GM12878 (cell line): ENCODE measurements at regions not wholly inside any gene's neighbourhood (a gene's known extent, or its start where the extent isn't known, plus 50 kb on each side); places are given as distances from the start of the nearest gene placed in this dataset.

ENCODE experiments used
- CREB1 ChIP-seq: IDR thresholded peaks from 2 replicates; pipeline ENCODE4 v1.6.1; 2012; ENCODE audit warnings: low read depth, mild to moderate bottlenecking, inconsistent platforms
- ESRRA ChIP-seq: IDR thresholded peaks from 2 replicates; pipeline ENCODE4 v1.6.1; 2012; ENCODE audit warnings: mild to moderate bottlenecking, low read length, improper control_type of control experiment
- ETV6 ChIP-seq, 2 experiments: fragments of 450-650 bp in 1 of 2; IDR thresholded peaks in 1 of 2; conservative IDR thresholded peaks in 1 of 2; 2 replicates each; pipeline ENCODE4 v1.6.1; 2014; ENCODE audit warnings: antibody characterized with exemption in 1 of 2, borderline replicate concordance in 1 of 2, low read depth in 1 of 2, mild to moderate bottlenecking in 1 of 2, moderate library complexity in 1 of 2
- KLF5 ChIP-seq: fragments of 450-650 bp; IDR thresholded peaks from 2 replicates; pipeline ENCODE4 v1.6.1; 2014; ENCODE audit warnings: mild to moderate bottlenecking; ENCODE audit not compliant: partially characterized antibody
- SMC3 ChIP-seq: IDR thresholded peaks from 2 replicates; pipeline ENCODE4 v1.6.1; 2011; ENCODE audit warnings: low read length, improper control_type of control experiment, borderline replicate concordance
- SREBF1 ChIP-seq: IDR thresholded peaks from 2 replicates; pipeline ENCODE4 v1.6.1; 2012; ENCODE audit warnings: mild to moderate bottlenecking, low read length
- STAT3 ChIP-seq: IDR thresholded peaks from 2 replicates; pipeline ENCODE4 v1.6.1; 2011; ENCODE audit warnings: low read depth, low read length, improper control_type of control experiment
- TAF1 ChIP-seq: IDR thresholded peaks from 2 replicates; pipeline ENCODE4 v1.6.1; 2011; ENCODE audit warnings: mild to moderate bottlenecking, low read depth, low read length, borderline replicate concordance
- TBL1XR1 ChIP-seq: IDR thresholded peaks from 2 replicates; pipeline ENCODE4 v1.6.1; 2012; ENCODE audit warnings: low read depth, low read length, improper control_type of control experiment
- YY1 ChIP-seq: IDR thresholded peaks from 2 replicates; pipeline ENCODE4 v1.6.1; 2011; ENCODE audit warnings: low read depth, mild to moderate bottlenecking, low read length
- TF ChIP-seq, protein P1 (sequence below): IDR thresholded peaks from 2 replicates; pipeline ENCODE4 v1.6.1; 2012; ENCODE audit warnings: mild to moderate bottlenecking, low read depth, low read length
- TF ChIP-seq, protein P2 (sequence below): IDR thresholded peaks from 2 replicates; pipeline ENCODE4 v1.6.1; 2012; ENCODE audit warnings: low read depth, low read length, improper control_type of control experiment
- TF ChIP-seq, protein P3 (sequence below): fragments of 450-650 bp; IDR thresholded peaks from 2 replicates; pipeline ENCODE4 v1.6.1; 2018; ENCODE audit warnings: mild to moderate bottlenecking, low read depth, moderate library complexity; ENCODE audit not compliant: partially characterized antibody
- TF ChIP-seq, protein P4 (sequence below): fragments of 450-650 bp; IDR thresholded peaks from 2 replicates; pipeline ENCODE4 v1.6.1; 2017; ENCODE audit warnings: low read depth, mild to moderate bottlenecking, moderate library complexity

DNA sequence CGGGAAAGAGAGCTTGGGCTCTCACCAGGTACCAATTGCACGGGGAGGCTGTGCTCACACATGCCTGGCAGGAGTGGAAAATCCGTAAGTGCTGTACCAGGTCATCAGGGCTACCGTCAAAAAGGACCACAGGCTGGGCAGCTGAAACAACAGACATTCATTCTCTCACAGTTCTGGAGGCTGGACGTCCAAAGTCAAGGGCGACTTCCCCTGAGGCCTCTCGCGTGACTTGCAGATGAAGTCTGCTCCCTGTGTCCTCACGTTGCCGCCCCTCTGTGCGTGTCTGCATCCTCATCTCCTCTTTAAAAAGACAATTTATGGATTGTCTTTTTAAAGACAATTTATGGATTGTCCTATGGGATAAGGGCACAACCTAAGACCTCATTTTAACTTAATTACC lies 73.8 kb upstream of the FZD10 start (continued):
- TF ChIP-seq, protein P1, sequence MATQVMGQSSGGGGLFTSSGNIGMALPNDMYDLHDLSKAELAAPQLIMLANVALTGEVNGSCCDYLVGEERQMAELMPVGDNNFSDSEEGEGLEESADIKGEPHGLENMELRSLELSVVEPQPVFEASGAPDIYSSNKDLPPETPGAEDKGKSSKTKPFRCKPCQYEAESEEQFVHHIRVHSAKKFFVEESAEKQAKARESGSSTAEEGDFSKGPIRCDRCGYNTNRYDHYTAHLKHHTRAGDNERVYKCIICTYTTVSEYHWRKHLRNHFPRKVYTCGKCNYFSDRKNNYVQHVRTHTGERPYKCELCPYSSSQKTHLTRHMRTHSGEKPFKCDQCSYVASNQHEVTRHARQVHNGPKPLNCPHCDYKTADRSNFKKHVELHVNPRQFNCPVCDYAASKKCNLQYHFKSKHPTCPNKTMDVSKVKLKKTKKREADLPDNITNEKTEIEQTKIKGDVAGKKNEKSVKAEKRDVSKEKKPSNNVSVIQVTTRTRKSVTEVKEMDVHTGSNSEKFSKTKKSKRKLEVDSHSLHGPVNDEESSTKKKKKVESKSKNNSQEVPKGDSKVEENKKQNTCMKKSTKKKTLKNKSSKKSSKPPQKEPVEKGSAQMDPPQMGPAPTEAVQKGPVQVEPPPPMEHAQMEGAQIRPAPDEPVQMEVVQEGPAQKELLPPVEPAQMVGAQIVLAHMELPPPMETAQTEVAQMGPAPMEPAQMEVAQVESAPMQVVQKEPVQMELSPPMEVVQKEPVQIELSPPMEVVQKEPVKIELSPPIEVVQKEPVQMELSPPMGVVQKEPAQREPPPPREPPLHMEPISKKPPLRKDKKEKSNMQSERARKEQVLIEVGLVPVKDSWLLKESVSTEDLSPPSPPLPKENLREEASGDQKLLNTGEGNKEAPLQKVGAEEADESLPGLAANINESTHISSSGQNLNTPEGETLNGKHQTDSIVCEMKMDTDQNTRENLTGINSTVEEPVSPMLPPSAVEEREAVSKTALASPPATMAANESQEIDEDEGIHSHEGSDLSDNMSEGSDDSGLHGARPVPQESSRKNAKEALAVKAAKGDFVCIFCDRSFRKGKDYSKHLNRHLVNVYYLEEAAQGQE = no peak
- TF ChIP-seq TBL1XR1 = no peak
- TF ChIP-seq, protein P2, sequence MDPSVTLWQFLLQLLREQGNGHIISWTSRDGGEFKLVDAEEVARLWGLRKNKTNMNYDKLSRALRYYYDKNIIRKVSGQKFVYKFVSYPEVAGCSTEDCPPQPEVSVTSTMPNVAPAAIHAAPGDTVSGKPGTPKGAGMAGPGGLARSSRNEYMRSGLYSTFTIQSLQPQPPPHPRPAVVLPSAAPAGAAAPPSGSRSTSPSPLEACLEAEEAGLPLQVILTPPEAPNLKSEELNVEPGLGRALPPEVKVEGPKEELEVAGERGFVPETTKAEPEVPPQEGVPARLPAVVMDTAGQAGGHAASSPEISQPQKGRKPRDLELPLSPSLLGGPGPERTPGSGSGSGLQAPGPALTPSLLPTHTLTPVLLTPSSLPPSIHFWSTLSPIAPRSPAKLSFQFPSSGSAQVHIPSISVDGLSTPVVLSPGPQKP = no peak
- TF ChIP-seq, protein P3, sequence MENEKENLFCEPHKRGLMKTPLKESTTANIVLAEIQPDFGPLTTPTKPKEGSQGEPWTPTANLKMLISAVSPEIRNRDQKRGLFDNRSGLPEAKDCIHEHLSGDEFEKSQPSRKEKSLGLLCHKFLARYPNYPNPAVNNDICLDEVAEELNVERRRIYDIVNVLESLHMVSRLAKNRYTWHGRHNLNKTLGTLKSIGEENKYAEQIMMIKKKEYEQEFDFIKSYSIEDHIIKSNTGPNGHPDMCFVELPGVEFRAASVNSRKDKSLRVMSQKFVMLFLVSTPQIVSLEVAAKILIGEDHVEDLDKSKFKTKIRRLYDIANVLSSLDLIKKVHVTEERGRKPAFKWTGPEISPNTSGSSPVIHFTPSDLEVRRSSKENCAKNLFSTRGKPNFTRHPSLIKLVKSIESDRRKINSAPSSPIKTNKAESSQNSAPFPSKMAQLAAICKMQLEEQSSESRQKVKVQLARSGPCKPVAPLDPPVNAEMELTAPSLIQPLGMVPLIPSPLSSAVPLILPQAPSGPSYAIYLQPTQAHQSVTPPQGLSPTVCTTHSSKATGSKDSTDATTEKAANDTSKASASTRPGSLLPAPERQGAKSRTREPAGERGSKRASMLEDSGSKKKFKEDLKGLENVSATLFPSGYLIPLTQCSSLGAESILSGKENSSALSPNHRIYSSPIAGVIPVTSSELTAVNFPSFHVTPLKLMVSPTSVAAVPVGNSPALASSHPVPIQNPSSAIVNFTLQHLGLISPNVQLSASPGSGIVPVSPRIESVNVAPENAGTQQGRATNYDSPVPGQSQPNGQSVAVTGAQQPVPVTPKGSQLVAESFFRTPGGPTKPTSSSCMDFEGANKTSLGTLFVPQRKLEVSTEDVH = no peak
- TF ChIP-seq SMC3 = no peak
- TF ChIP-seq ESRRA = no peak
- TF ChIP-seq, protein P4, sequence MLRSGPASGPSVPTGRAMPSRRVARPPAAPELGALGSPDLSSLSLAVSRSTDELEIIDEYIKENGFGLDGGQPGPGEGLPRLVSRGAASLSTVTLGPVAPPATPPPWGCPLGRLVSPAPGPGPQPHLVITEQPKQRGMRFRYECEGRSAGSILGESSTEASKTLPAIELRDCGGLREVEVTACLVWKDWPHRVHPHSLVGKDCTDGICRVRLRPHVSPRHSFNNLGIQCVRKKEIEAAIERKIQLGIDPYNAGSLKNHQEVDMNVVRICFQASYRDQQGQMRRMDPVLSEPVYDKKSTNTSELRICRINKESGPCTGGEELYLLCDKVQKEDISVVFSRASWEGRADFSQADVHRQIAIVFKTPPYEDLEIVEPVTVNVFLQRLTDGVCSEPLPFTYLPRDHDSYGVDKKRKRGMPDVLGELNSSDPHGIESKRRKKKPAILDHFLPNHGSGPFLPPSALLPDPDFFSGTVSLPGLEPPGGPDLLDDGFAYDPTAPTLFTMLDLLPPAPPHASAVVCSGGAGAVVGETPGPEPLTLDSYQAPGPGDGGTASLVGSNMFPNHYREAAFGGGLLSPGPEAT = no peak
- TF ChIP-seq YY1 = no peak
- TF ChIP-seq SREBF1 = no peak
- no peak for TF ChIP-seq ETV6 (conservative IDR thresholded peaks at IDR 0.05 in 1 of 2, IDR thresholded peaks at IDR 0.05 in 1 of 2; ENCODE audit: borderline replicate concordance in 1 of 2, low read depth in 1 of 2)
- TF ChIP-seq CREB1 = no peak
- no peak for TF ChIP-seq KLF5
- no peak for TF ChIP-seq STAT3
- no peak for TF ChIP-seq TAF1
